SK-N-SH (cell line): ENCODE measurements at regions not wholly inside any gene's neighbourhood (a gene's known extent, or its start where the extent isn't known, plus 50 kb on each side); places are given as distances from the start of the nearest gene placed in this dataset.
A peak's percentile ranks its signal among the peaks of the same experiment; 100 is the strongest.

ENCODE experiments used
- CTCF ChIA-PET: fragments of 300-600, 350-600 bp; formaldehyde crosslinking; extraction: SDS; loops from one replicate; lab custom pipeline; 2021; lab: Yijun Ruan, JAX
- POLR2A ChIA-PET: fragments of 350-600 bp; sonication (Branson Sonifier 250); formaldehyde crosslinking; extraction: SDS; loops from one replicate; lab custom pipeline; 2020; ENCODE audit warnings: antibody characterized with exemption, inconsistent platforms; lab: Yijun Ruan, JAX
- DNase-seq: peaks from one replicate; pipeline ENCODE4 v3.0.0; 2012
- H2AFZ ChIP-seq: fragments of 200-600 bp; sonication (generic); 2 replicates; pipeline ENCODE4 v1.8.1; 2016; ENCODE audit warnings: antibody characterized with exemption, mild to moderate bottlenecking, low read depth
- H3F3A ChIP-seq: fragments of 200-600 bp; sonication (generic); replicated peaks from 2 replicates; pipeline ENCODE3; 2016; ENCODE audit warnings: antibody characterized with exemption, mild to moderate bottlenecking; ENCODE audit not compliant: insufficient read depth
- H3K27ac ChIP-seq, 2 experiments: fragments of 200-500 bp in 1 of 2; fragments of 200-600 bp in 1 of 2; sonication (Bioruptor generic) in 1 of 2; sonication (generic), shearing (Covaris generic) in 1 of 2; 2 replicates each; pipeline versions ENCODE4 v1.5.1 to v1.6.1; 2014 to 2016; ENCODE audit warnings: low read depth in 2 of 2, inconsistent platforms in 1 of 2, low read length in 1 of 2, mild to moderate bottlenecking in 1 of 2, mixed read lengths in 1 of 2
- H3K27me3 ChIP-seq: fragments of 200-600 bp; sonication (generic), shearing (Covaris generic); 2 replicates; pipeline ENCODE4 v1.6.1; 2016; ENCODE audit warnings: mixed run types; ENCODE audit not compliant: insufficient read depth
- H3K36me3 ChIP-seq, 2 experiments: fragments of 200-500 bp in 1 of 2; fragments of 200-600 bp in 1 of 2; sonication (Bioruptor generic) in 1 of 2; sonication (generic) in 1 of 2; replicated peaks in 1 of 2; 2 replicates each; pipeline versions ENCODE3 to v1.5.1; 2014 to 2016; ENCODE audit warnings: low read length in 1 of 2, mild to moderate bottlenecking in 1 of 2; ENCODE audit not compliant: insufficient read depth in 2 of 2, control insufficient read depth in 1 of 2
- H3K4me1 ChIP-seq, 2 experiments: fragments of 200-500 bp in 1 of 2; fragments of 200-600 bp in 1 of 2; sonication (Bioruptor generic) in 1 of 2; sonication (generic), shearing (Covaris generic) in 1 of 2; 2 replicates each; pipeline versions ENCODE4 v1.5.1 to v1.6.1; 2014 to 2016; ENCODE audit warnings: low read depth in 1 of 2, low read length in 1 of 2, mixed run types in 1 of 2; ENCODE audit not compliant: insufficient read depth in 2 of 2, control insufficient read depth in 1 of 2
- H3K4me2 ChIP-seq: fragments of 200-600 bp; sonication (generic), shearing (Covaris generic); 2 replicates; pipeline ENCODE4 v1.6.1; 2017; ENCODE audit warnings: mixed run types
- H3K4me3 ChIP-seq, 2 experiments: fragments of 200-500 bp in 1 of 2; fragments of 200-600 bp in 1 of 2; sonication (Bioruptor generic) in 1 of 2; sonication (generic), shearing (Covaris generic) in 1 of 2; 2 replicates each; pipeline versions ENCODE4 v1.5.1 to v1.8.1; 2014 to 2016; ENCODE audit warnings: low read depth in 2 of 2, inconsistent platforms in 1 of 2, low read length in 1 of 2, mild to moderate bottlenecking in 1 of 2, mixed read lengths in 1 of 2, moderate library complexity in 1 of 2
- H3K79me2 ChIP-seq: fragments of 200-600 bp; sonication (generic); 2 replicates; pipeline ENCODE4 v1.8.1; 2017; ENCODE audit warnings: mild to moderate bottlenecking; ENCODE audit not compliant: insufficient read depth
- H3K9ac ChIP-seq: fragments of 200-600 bp; sonication (generic); 2 replicates; pipeline ENCODE4 v1.6.1; 2017; ENCODE audit warnings: mixed run types
- H3K9me2 ChIP-seq: fragments of 200-600 bp; sonication (generic); 2 replicates; pipeline ENCODE4 v1.6.1; 2017; ENCODE audit warnings: mixed run types
- H3K9me3 ChIP-seq: fragments of 200-600 bp; sonication (generic); 2 replicates; pipeline ENCODE4 v1.6.1; 2017; ENCODE audit warnings: mixed run types, mild to moderate bottlenecking, moderate library complexity
- H4K20me1 ChIP-seq: fragments of 200-600 bp; sonication (generic); 2 replicates; pipeline ENCODE4 v1.6.1; 2017; ENCODE audit warnings: mild to moderate bottlenecking, mixed run types; ENCODE audit not compliant: insufficient read depth
- CHD2 ChIP-seq: fragments of 150-350 bp; IDR thresholded peaks from 2 replicates; pipeline ENCODE4 v1.6.1; 2018; ENCODE audit warnings: low read length; ENCODE audit not compliant: partially characterized antibody
- EP300 ChIP-seq, 2 experiments: IDR thresholded peaks; 2 replicates each; pipeline versions ENCODE4 v1.4.0 to v1.6.1; 2012; ENCODE audit warnings: borderline replicate concordance in 1 of 2, low read depth in 1 of 2, low read length in 1 of 2
- FOXJ3 ChIP-seq: sonication (generic); formaldehyde crosslinking; IDR thresholded peaks from 2 replicates; pipeline ENCODE4 v1.5.1; 2020; ENCODE audit warnings: mild to moderate bottlenecking, missing genetic modification reagents
- FOXM1 ChIP-seq: IDR thresholded peaks from 2 replicates; pipeline ENCODE4 v1.4.0; 2012; ENCODE audit warnings: low read depth, mild to moderate bottlenecking
- MXI1 ChIP-seq: IDR thresholded peaks from 2 replicates; pipeline ENCODE4 v1.6.1; 2012; ENCODE audit warnings: mild to moderate bottlenecking, low read depth, low read length, improper control_type of control experiment
- NRF1 ChIP-seq: IDR thresholded peaks from 2 replicates; pipeline ENCODE4 v1.6.1; 2012; ENCODE audit warnings: low read depth, mild to moderate bottlenecking, low read length
- SMC3 ChIP-seq: IDR thresholded peaks from 2 replicates; pipeline ENCODE4 v1.6.1; 2012; ENCODE audit warnings: low read depth, low read length, improper control_type of control experiment
- TCF12 ChIP-seq: IDR thresholded peaks from 2 replicates; pipeline ENCODE4 v1.4.0; 2012
- TEAD4 ChIP-seq: IDR thresholded peaks from 2 replicates; pipeline ENCODE4 v1.4.0; 2012; ENCODE audit warnings: mild to moderate bottlenecking, borderline replicate concordance; ENCODE audit not compliant: insufficient read depth
- USF2 ChIP-seq: fragments of 150-350 bp; IDR thresholded peaks from 2 replicates; pipeline ENCODE4 v1.6.1; 2017; ENCODE audit warnings: antibody characterized with exemption, low read length, low read depth, borderline replicate concordance
- WGBS: methylation state at CpG from one replicate; pipeline ENCODE4 v1.1.6; 2017; ENCODE audit warnings: low lambda C conversion rate; 5-methylcytosine and 5-hydroxymethylcytosine counted together

DNA sequence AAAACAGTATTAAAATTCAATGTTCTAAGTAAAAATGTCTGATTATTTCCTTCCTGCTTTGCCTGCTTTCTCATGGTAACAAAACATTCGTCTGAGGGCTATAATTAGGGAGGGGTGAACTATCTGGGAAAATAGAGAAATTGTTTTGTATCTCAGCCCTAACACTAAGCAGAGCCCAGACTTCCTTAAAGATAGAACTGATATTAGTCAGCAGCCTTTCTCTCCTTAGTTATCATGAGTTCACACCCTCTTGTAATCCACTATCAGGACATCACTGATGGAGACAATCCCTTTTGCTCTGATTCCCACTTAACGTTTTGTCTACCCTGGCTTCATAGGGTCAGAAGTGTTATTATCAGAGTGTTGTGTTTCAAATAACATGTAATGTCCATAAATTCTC is 701.1 kb upstream of the ZEB2 start:
- Histone ChIP-seq H3K27me3 (no peaks in the 10 kb centered on the region), H3K4me2 (no peak overlapping the region), H3K79me2 (no peaks in the 10 kb centered on the region), H3K9me3 (no peaks in the 10 kb centered on the region), H3K9ac (no peak overlapping the region), H3K36me3 (no peaks in the 10 kb centered on the region), H3K4me1 (no peaks in the 10 kb centered on the region), H3K9me2 (no peaks in the 10 kb centered on the region), H4K20me1 (no peaks in the 10 kb centered on the region), H2AFZ (no peak overlapping the region), H3K4me3 (no peak overlapping the region), H3K27ac (no peak overlapping the region), H3F3A (no peaks in the 10 kb centered on the region)
- CTCF ChIA-PET: no interaction called here
- 43% methylated on average over 2 of the region's 2 CpGs for WGBS
- POLR2A ChIA-PET: no interaction called here
- no peak for TF ChIP-seq CHD2
- DNase-seq: no peak

- no peak overlapping the region for H3K4me2 ChIP-seq
- POLR2A ChIA-PET: no interaction called here
- H4K20me1 ChIP-seq: no peaks in the 10 kb centered on the region
- no peaks in the 10 kb centered on the region for H3K9me3 ChIP-seq
- no peak overlapping the region for H3K27ac ChIP-seq
- no peaks in the 10 kb centered on the region for H3K9me2 ChIP-seq
- no peaks in the 10 kb centered on the region for H3K79me2 ChIP-seq
- DNase-seq: no peak
- WGBS: 40% methylated on average over 1 of the region's 1 CpG
- H3K9ac ChIP-seq: no peak overlapping the region
- H3K4me3 ChIP-seq: no peak overlapping the region
- no peaks in the 10 kb centered on the region for H3F3A ChIP-seq
- H3K4me1 ChIP-seq: no peaks in the 10 kb centered on the region
- H2AFZ ChIP-seq: no peak overlapping the region
- TF ChIP-seq FOXM1 (no peak), TCF12 (peak; percentile 23; the same call in 1 of the 2 replicates), EP300 (IDR thresholded peaks at IDR 0.05; ENCODE audit: borderline replicate concordance in 1 of 2, low read depth in 1 of 2, low read length in 1 of 2) (no peak), USF2 (no peak)
- TF ChIP-seq, all 33 proteins: peak for 1
- Histone ChIP-seq H3K36me3 (no peaks in the 10 kb centered on the region), H3K27me3 (no peaks in the 10 kb centered on the region)
- CTCF ChIA-PET: no interaction called here
These were observed 700.6 kb upstream of the ZEB2 start for GRCh38 chr2:145220496-145220895.

- Histone ChIP-seq H3K36me3 (no peaks in the 10 kb centered on the region), H2AFZ (no peak overlapping the region), H3K4me2 (no peak overlapping the region), H3K4me1 (no peaks in the 10 kb centered on the region; a peak in 1 of 4 replicates), H3F3A (no peaks in the 10 kb centered on the region), H3K27ac (no peak overlapping the region), H3K9me3 (no peaks in the 10 kb centered on the region), H3K79me2 (no peaks in the 10 kb centered on the region), H3K27me3 (no peaks in the 10 kb centered on the region), H3K9ac (no peak overlapping the region), H3K9me2 (no peaks in the 10 kb centered on the region), H4K20me1 (no peaks in the 10 kb centered on the region), H3K4me3 (no peak overlapping the region)
- no peak for TF ChIP-seq MXI1
- TF ChIP-seq TEAD4: no peak
- TF ChIP-seq SMC3: no peak
- no peak for TF ChIP-seq FOXJ3 (CRISPR knock-in tag)
- no peak for TF ChIP-seq NRF1
- CTCF ChIA-PET: no interaction called here
- DNase-seq: no peak
- no CpG with 5 or more reads among the region's 1 CpG for WGBS
- POLR2A ChIA-PET: no interaction called here
These were observed 688.0 kb upstream of the ZEB2 start for GRCh38 chr2:145207884-145208283.
